ENCODE measurements at regions not wholly inside any gene's neighbourhood (a gene's known extent, or its start where the extent isn't known, plus 50 kb on each side); places are given as distances from the start of the nearest gene placed in this dataset.

GRCh38 chr13:47798194-47798593 is 202.9 kb downstream of the SUCLA2 start:
- H3K9me3 ChIP-seq: no peaks in the 10 kb centered on the region
- WGBS, 2 donors: 61% methylated on average over 6 of the region's 6 CpGs
- no peak overlapping the region for H3K27ac ChIP-seq
- no peak overlapping the region for H3K4me3 ChIP-seq
- no peaks in the 10 kb centered on the region for H3K27me3 ChIP-seq
- no peaks in the 10 kb centered on the region for H3K4me1 ChIP-seq
- no peak for DNase-seq
- H3K36me3 ChIP-seq: no peaks in the 10 kb centered on the region
- TF ChIP-seq POLR2A (IDR thresholded peaks at IDR 0.05) (no peak), CTCF (IDR thresholded peaks at IDR 0.05) (no peak)
- intact Hi-C loops (cut with DNase I): loop anchor here (10.0 kb wide), 1 partner anchor 257 kb away; no protein-coding TSS in a partner anchor

- DNase-seq: no peak
- Histone ChIP-seq H3K4me1 (no peaks in the 10 kb centered on the region), H3K36me3 (no peaks in the 10 kb centered on the region), H3K9me3 (no peaks in the 10 kb centered on the region), H3K27ac (no peak overlapping the region), H3K27me3 (no peaks in the 10 kb centered on the region), H3K4me3 (no peak overlapping the region)
- TF ChIP-seq CTCF (IDR thresholded peaks at IDR 0.05): no peak
- no peak for TF ChIP-seq POLR2A (IDR thresholded peaks at IDR 0.05)
- intact Hi-C loops (cut with DNase I): loop anchor here (10.0 kb wide), 1 partner anchor 258 kb away; no protein-coding TSS in a partner anchor
- 76% methylated on average over 10 of the region's 10 CpGs for WGBS, 2 donors
Observed at GRCh38 chr13:47796816-47797215, 204.3 kb downstream of the SUCLA2 start.

- TF ChIP-seq CTCF (IDR thresholded peaks at IDR 0.05) (peak in 3 of 6 experiments; percentile 5 to 37 (median 11)), POLR2A (IDR thresholded peaks at IDR 0.05) (no peak)
- intact Hi-C loops (cut with DNase I): loop anchor here (10.0 kb wide), 1 partner anchor 260 kb away; no protein-coding TSS in a partner anchor
- no peaks in the 10 kb centered on the region for H3K36me3 ChIP-seq
- no peaks in the 10 kb centered on the region for H3K27me3 ChIP-seq
- H3K4me1 ChIP-seq: no peaks in the 10 kb centered on the region
- H3K27ac ChIP-seq: no peak overlapping the region
- no peak overlapping the region for H3K4me3 ChIP-seq
- DNase-seq: no peak
- H3K9me3 ChIP-seq: peaks cover 0 to 11% (median 0%) of the 10 kb centered on the region in 3 donors
- 56 to 58% methylated on average over 2 of the region's 2 CpGs for WGBS, 2 donors
Observed at GRCh38 chr13:47794963-47795362, 206.1 kb downstream of the SUCLA2 start.

- WGBS, 2 donors: 0 to 42% methylated on average over 1 of the region's 2 CpGs
- intact Hi-C loops (cut with DNase I): loop anchor here (10.0 kb wide), 1 partner anchor 264 kb away; no protein-coding TSS in a partner anchor
- Histone ChIP-seq H3K9me3 (peaks cover 0 to 11% (median 0%) of the 10 kb centered on the region in 3 donors), H3K4me3 (no peak overlapping the region), H3K27ac (no peak overlapping the region), H3K36me3 (no peaks in the 10 kb centered on the region), H3K4me1 (no peaks in the 10 kb centered on the region), H3K27me3 (no peaks in the 10 kb centered on the region)
- TF ChIP-seq CTCF (IDR thresholded peaks at IDR 0.05): no peak
- no peak for TF ChIP-seq POLR2A (IDR thresholded peaks at IDR 0.05)
- no peak for DNase-seq
Observed at GRCh38 chr13:47790755-47791154, 210.3 kb downstream of the SUCLA2 start.

GRCh38 chr13:47788844-47789243 is 212.2 kb downstream of the SUCLA2 start:
- intact Hi-C loops (cut with DNase I): no loop called here
- TF ChIP-seq CTCF (IDR thresholded peaks at IDR 0.05) (no peak), POLR2A (IDR thresholded peaks at IDR 0.05) (no peak)
- Histone ChIP-seq H3K4me1 (no peaks in the 10 kb centered on the region), H3K4me3 (no peak overlapping the region), H3K27ac (no peak overlapping the region), H3K9me3 (peaks cover 0 to 11% (median 0%) of the 10 kb centered on the region in 3 donors), H3K27me3 (no peaks in the 10 kb centered on the region), H3K36me3 (no peaks in the 10 kb centered on the region)
- no peak for DNase-seq
